SK-N-SH (cell line): ENCODE measurements at regions not wholly inside any gene's neighbourhood (a gene's known extent, or its start where the extent isn't known, plus 50 kb on each side); places are given as distances from the start of the nearest gene placed in this dataset.

ENCODE experiments used
- EP300 ChIP-seq, 2 experiments: IDR thresholded peaks; 2 replicates each; pipeline versions ENCODE4 v1.4.0 to v1.6.1; 2012; ENCODE audit warnings: borderline replicate concordance in 1 of 2, low read depth in 1 of 2, low read length in 1 of 2
- MXI1 ChIP-seq: IDR thresholded peaks from 2 replicates; pipeline ENCODE4 v1.6.1; 2012; ENCODE audit warnings: mild to moderate bottlenecking, low read depth, low read length, improper control_type of control experiment
- RAD21 ChIP-seq: IDR thresholded peaks from 2 replicates; pipeline ENCODE4 v1.6.1; 2012; ENCODE audit warnings: mild to moderate bottlenecking, low read length
- RXRA ChIP-seq: IDR thresholded peaks from 2 replicates; pipeline ENCODE4 v1.4.0; 2012; ENCODE audit warnings: low read depth, mild to moderate bottlenecking, borderline replicate concordance
- TF ChIP-seq, protein P1 (sequence below): fragments of 200-600 bp; sonication (generic); IDR thresholded peaks from 2 replicates; pipeline ENCODE4 v1.6.1; 2017; ENCODE audit warnings: antibody characterized with exemption, mild to moderate bottlenecking, moderate library complexity
- TF ChIP-seq, protein P2 (sequence below): IDR thresholded peaks from 2 replicates; pipeline ENCODE4 v1.4.0; 2012; ENCODE audit warnings: low read depth, borderline replicate concordance

DNA sequence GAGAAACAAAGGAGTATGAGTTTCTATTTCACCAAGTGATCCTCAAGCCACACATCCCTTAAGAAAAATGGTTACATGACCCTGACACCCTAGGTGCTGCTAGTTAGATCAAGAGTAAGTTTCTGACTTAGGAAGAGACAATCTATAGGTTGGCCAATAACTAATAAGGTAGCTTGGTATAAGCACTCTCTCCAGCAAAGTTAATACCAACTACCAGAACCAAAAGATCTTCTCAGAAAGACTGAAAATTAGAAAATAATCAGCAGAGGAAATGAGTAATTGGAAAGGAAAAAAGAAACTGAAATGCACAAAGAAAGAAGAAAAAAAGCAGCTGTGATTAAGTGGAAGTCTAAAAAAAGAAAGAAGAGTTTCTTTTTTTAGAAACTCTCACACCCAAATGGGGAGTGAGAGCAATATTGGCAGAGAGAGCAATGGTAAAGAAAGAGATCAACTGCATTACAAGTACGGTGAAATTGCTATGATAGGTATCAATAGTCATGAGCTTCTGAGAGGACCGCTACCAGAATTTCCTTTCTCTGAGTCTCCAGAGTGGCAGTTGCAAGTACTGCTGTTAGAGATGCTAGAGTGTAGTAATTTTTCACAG lies 195.5 kb downstream of the TMEM167A start:
- TF ChIP-seq, protein P1, sequence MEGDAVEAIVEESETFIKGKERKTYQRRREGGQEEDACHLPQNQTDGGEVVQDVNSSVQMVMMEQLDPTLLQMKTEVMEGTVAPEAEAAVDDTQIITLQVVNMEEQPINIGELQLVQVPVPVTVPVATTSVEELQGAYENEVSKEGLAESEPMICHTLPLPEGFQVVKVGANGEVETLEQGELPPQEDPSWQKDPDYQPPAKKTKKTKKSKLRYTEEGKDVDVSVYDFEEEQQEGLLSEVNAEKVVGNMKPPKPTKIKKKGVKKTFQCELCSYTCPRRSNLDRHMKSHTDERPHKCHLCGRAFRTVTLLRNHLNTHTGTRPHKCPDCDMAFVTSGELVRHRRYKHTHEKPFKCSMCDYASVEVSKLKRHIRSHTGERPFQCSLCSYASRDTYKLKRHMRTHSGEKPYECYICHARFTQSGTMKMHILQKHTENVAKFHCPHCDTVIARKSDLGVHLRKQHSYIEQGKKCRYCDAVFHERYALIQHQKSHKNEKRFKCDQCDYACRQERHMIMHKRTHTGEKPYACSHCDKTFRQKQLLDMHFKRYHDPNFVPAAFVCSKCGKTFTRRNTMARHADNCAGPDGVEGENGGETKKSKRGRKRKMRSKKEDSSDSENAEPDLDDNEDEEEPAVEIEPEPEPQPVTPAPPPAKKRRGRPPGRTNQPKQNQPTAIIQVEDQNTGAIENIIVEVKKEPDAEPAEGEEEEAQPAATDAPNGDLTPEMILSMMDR = no peak
- TF ChIP-seq RAD21 = no peak
- TF ChIP-seq MXI1 = no peak
- TF ChIP-seq RXRA = no peak
- TF ChIP-seq, protein P2, sequence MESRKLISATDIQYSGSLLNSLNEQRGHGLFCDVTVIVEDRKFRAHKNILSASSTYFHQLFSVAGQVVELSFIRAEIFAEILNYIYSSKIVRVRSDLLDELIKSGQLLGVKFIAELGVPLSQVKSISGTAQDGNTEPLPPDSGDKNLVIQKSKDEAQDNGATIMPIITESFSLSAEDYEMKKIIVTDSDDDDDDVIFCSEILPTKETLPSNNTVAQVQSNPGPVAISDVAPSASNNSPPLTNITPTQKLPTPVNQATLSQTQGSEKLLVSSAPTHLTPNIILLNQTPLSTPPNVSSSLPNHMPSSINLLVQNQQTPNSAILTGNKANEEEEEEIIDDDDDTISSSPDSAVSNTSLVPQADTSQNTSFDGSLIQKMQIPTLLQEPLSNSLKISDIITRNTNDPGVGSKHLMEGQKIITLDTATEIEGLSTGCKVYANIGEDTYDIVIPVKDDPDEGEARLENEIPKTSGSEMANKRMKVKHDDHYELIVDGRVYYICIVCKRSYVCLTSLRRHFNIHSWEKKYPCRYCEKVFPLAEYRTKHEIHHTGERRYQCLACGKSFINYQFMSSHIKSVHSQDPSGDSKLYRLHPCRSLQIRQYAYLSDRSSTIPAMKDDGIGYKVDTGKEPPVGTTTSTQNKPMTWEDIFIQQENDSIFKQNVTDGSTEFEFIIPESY = no peak
- no peak for TF ChIP-seq EP300 (IDR thresholded peaks at IDR 0.05; ENCODE audit: borderline replicate concordance in 1 of 2, low read depth in 1 of 2, low read length in 1 of 2)
